ENCODE measurements at regions not wholly inside any gene's neighbourhood (a gene's known extent, or its start where the extent isn't known, plus 50 kb on each side); places are given as distances from the start of the nearest gene placed in this dataset.

DNA sequence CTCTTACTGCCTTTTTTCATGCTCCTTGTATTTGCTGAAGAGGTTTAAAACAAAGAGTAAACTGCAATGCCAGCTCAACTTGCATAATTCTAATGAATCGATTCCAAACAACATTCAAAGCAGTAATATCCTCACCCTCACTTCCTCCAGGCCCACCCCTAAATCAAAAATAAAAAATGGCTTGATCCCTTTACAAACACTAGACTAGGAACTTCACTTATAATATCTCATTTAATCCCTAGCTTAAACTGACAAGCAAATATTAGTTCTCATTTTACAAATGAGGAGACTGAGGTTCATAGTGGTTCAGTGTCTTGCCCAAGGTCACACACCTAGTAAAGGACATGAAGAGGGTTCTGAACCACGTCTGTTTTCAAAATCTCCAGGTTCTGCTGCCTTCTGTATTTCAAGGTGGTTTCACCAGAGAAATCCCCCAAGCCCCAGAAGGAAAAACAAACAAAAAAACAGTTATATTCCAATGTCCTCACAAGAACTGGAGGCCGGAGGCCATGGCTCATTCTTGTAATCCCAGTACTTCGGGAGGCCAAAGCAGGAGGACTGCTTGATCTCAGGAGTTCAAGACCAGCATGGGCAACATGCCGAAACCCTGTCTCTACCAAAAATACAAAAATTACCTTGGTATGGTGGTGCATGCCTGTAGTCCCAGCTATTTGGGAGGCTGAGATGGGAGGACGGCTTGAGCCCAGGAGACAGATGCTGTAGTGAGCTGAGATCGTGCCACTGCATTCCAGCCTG is 80.3 kb upstream of the GRIN2A start:
- H3K9me3 ChIP-seq (ENCODE audit: control insufficient read depth in 4 of 4, insufficient read depth in 3 of 4, low read length in 3 of 4): no peaks in the 10 kb centered on the region
- DNase-seq (no peak), ATAC-seq (ENCODE audit: insufficient read depth, low FRiP score) (no peak)
- H3K4me1 ChIP-seq (ENCODE audit: control insufficient read depth in 5 of 5, insufficient read depth in 5 of 5, low read length in 5 of 5): no peaks in the 10 kb centered on the region
- no peak overlapping the region for H3K9ac ChIP-seq (ENCODE audit: insufficient read depth in 1 of 2, low read length in 2 of 2)
- H3K27me3 ChIP-seq (ENCODE audit: control insufficient read depth in 3 of 3, insufficient read depth in 3 of 3, low read length in 2 of 3): peaks cover 0 to 7% (median 3%) of the 10 kb centered on the region in 3 donors
- no peak overlapping the region for H3K27ac ChIP-seq (ENCODE audit: low read depth in 1 of 2, low read length in 1 of 2)
- TF ChIP-seq, protein P1, sequence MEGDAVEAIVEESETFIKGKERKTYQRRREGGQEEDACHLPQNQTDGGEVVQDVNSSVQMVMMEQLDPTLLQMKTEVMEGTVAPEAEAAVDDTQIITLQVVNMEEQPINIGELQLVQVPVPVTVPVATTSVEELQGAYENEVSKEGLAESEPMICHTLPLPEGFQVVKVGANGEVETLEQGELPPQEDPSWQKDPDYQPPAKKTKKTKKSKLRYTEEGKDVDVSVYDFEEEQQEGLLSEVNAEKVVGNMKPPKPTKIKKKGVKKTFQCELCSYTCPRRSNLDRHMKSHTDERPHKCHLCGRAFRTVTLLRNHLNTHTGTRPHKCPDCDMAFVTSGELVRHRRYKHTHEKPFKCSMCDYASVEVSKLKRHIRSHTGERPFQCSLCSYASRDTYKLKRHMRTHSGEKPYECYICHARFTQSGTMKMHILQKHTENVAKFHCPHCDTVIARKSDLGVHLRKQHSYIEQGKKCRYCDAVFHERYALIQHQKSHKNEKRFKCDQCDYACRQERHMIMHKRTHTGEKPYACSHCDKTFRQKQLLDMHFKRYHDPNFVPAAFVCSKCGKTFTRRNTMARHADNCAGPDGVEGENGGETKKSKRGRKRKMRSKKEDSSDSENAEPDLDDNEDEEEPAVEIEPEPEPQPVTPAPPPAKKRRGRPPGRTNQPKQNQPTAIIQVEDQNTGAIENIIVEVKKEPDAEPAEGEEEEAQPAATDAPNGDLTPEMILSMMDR (IDR thresholded peaks at IDR 0.05; ENCODE audit: control extremely low read depth, extremely low read depth): no peak
- no peak overlapping the region for H3K4me3 ChIP-seq
- WGBS, 2 donors: 83 to 91% methylated on average over 7 of the region's 7 CpGs
- no peaks in the 10 kb centered on the region for H3K36me3 ChIP-seq (ENCODE audit: control insufficient read depth in 4 of 4, insufficient read depth in 4 of 4, low read length in 4 of 4)

- Histone ChIP-seq H3K27ac (ENCODE audit: low read depth in 1 of 2, low read length in 1 of 2) (no peak overlapping the region), H3K4me1 (ENCODE audit: control insufficient read depth in 5 of 5, insufficient read depth in 5 of 5, low read length in 5 of 5) (no peaks in the 10 kb centered on the region), H3K9me3 (ENCODE audit: control insufficient read depth in 4 of 4, insufficient read depth in 3 of 4, low read length in 3 of 4) (no peaks in the 10 kb centered on the region), H3K4me3 (no peak overlapping the region), H3K36me3 (ENCODE audit: control insufficient read depth in 4 of 4, insufficient read depth in 4 of 4, low read length in 4 of 4) (no peaks in the 10 kb centered on the region), H3K9ac (ENCODE audit: insufficient read depth in 1 of 2, low read length in 2 of 2) (no peak overlapping the region), H3K27me3 (ENCODE audit: control insufficient read depth in 3 of 3, insufficient read depth in 3 of 3, low read length in 2 of 3) (peaks cover 0 to 6% (median 3%) of the 10 kb centered on the region in 3 donors)
- no peak for ATAC-seq (ENCODE audit: insufficient read depth, low FRiP score)
- TF ChIP-seq, protein P1 (IDR thresholded peaks at IDR 0.05; ENCODE audit: control extremely low read depth, extremely low read depth): no peak
- DNase-seq: peak in 1 of 3 donors; percentile 19
- WGBS, 2 donors: 58 to 72% methylated on average over 11 of the region's 11 CpGs
Measured at GRCh38 chr16:10265770-10266615, 83.8 kb upstream of the GRIN2A start.

- Histone ChIP-seq H3K4me1 (ENCODE audit: control insufficient read depth in 5 of 5, insufficient read depth in 5 of 5, low read length in 5 of 5) (no peaks in the 10 kb centered on the region), H3K9me3 (ENCODE audit: control insufficient read depth in 4 of 4, insufficient read depth in 3 of 4, low read length in 3 of 4) (no peaks in the 10 kb centered on the region), H3K9ac (ENCODE audit: insufficient read depth in 1 of 2, low read length in 2 of 2) (no peak overlapping the region), H3K36me3 (ENCODE audit: control insufficient read depth in 4 of 4, insufficient read depth in 4 of 4, low read length in 4 of 4) (no peaks in the 10 kb centered on the region), H3K27ac (ENCODE audit: low read depth in 1 of 2, low read length in 1 of 2) (no peak overlapping the region), H3K27me3 (ENCODE audit: control insufficient read depth in 3 of 3, insufficient read depth in 3 of 3, low read length in 2 of 3) (peaks cover 0 to under 1% (median 0%) of the 10 kb centered on the region in 3 donors), H3K4me3 (no peak overlapping the region)
- DNase-seq (no peak), ATAC-seq (ENCODE audit: insufficient read depth, low FRiP score) (no peak)
- WGBS, 2 donors: 83 to 90% methylated on average over 5 of the region's 5 CpGs
- TF ChIP-seq, protein P1 (IDR thresholded peaks at IDR 0.05; ENCODE audit: control extremely low read depth, extremely low read depth): no peak
Measured at GRCh38 chr16:10266809-10267208, 84.6 kb upstream of the GRIN2A start.
